SK-N-MC (cell line): ENCODE measurements at regions not wholly inside any gene's neighbourhood (a gene's known extent, or its start where the extent isn't known, plus 50 kb on each side); places are given as distances from the start of the nearest gene placed in this dataset.

Source experiments
- EZH2 ChIP-seq: fragments of 200-600 bp; sonication (generic); IDR thresholded peaks from one replicate; pipeline ENCODE4 v1.6.1; 2017; ENCODE audit warnings: antibody characterized with exemption
- FOXP2 ChIP-seq: optimal IDR thresholded peaks from 2 replicates; pipeline ENCODE3; 2011; ENCODE audit warnings: mild to moderate bottlenecking, moderate library complexity; ENCODE audit not compliant: insufficient read depth; ENCODE audit errors: extremely low read length, control extremely low read depth
- POLR2AphosphoS5 ChIP-seq: IDR thresholded peaks from 2 replicates; pipeline ENCODE4 v1.6.1; 2012; ENCODE audit warnings: mild to moderate bottlenecking, low read depth, low read length, borderline replicate concordance

- TF ChIP-seq EZH2 (no peak), FOXP2 (no peak), POLR2AphosphoS5 (no peak)
Measured at GRCh38 chr10:59020502-59020901, 155.9 kb upstream of the PHYHIPL start.
